ENCODE measurements at regions not wholly inside any gene's neighbourhood (a gene's known extent, or its start where the extent isn't known, plus 50 kb on each side); places are given as distances from the start of the nearest gene placed in this dataset.

GRCh38 chr6:8948733-8949132 lies 513.4 kb upstream of the SLC35B3 start:
- Histone ChIP-seq H2BK12ac (ENCODE audit: low read length) (no peak overlapping the region), H3K4me3 (ENCODE audit: low read depth, low read length) (no peak overlapping the region), H4K12ac (ENCODE audit: low read depth, low read length) (no peak overlapping the region), H3K9ac (ENCODE audit: low read length) (no peak overlapping the region), H3K4ac (ENCODE audit: low read depth, low read length) (no peak overlapping the region), H3K79me1 (ENCODE audit: low read length) (no peaks in the 10 kb centered on the region), H3K27me3 (ENCODE audit: insufficient read depth, low read length) (no peaks in the 10 kb centered on the region), H3K9me3 (ENCODE audit: insufficient read depth, low read depth, low read length) (no peaks in the 10 kb centered on the region), H3K18ac (ENCODE audit: low read length) (no peak overlapping the region), H2BK120ac (ENCODE audit: insufficient read depth, low read length, poor library complexity) (no peak overlapping the region), H3K23ac (ENCODE audit: low read length) (no peak overlapping the region), H3K79me2 (ENCODE audit: control insufficient read depth, insufficient read depth, low read length, poor library complexity) (no peaks in the 10 kb centered on the region), H4K91ac (ENCODE audit: low read depth, low read length) (no peak overlapping the region), H3K36me3 (ENCODE audit: control insufficient read depth in 1 of 2, insufficient read depth in 2 of 2, low read length in 2 of 2) (no peaks in the 10 kb centered on the region), H3K14ac (ENCODE audit: low read length) (no peak overlapping the region), H4K8ac (ENCODE audit: low read depth, low read length) (no peak overlapping the region), H3K4me1 (ENCODE audit: control insufficient read depth in 1 of 2, insufficient read depth in 2 of 2, low read length in 2 of 2) (no peaks in the 10 kb centered on the region), H3K4me2 (ENCODE audit: low read length) (no peak overlapping the region), H3K27ac (ENCODE audit: low read depth, low read length) (no peak overlapping the region), H2BK5ac (ENCODE audit: low read depth, low read length, poor library complexity) (no peak overlapping the region), H2AK5ac (ENCODE audit: low read length) (no peak overlapping the region), H2AFZ (ENCODE audit: insufficient read depth, low read length, poor library complexity) (no peak overlapping the region)
- WGBS (ENCODE audit: extremely low coverage, insufficient coverage, insufficient read length): no CpG with 5 or more reads among the region's 4 CpGs
- DNase-seq: no peak

GRCh38 chr6:8947900-8948299 lies 512.6 kb upstream of the SLC35B3 start:
- no CpG with 5 or more reads among the region's 4 CpGs for WGBS (ENCODE audit: extremely low coverage, insufficient coverage, insufficient read length)
- Histone ChIP-seq H3K18ac (ENCODE audit: low read length) (no peak overlapping the region), H3K9ac (ENCODE audit: low read length) (no peak overlapping the region), H4K91ac (ENCODE audit: low read depth, low read length) (no peak overlapping the region), H3K27me3 (ENCODE audit: insufficient read depth, low read length) (no peaks in the 10 kb centered on the region), H2AK5ac (ENCODE audit: low read length) (no peak overlapping the region), H3K79me1 (ENCODE audit: low read length) (no peaks in the 10 kb centered on the region), H2BK12ac (ENCODE audit: low read length) (no peak overlapping the region), H3K36me3 (ENCODE audit: control insufficient read depth in 1 of 2, insufficient read depth in 2 of 2, low read length in 2 of 2) (no peaks in the 10 kb centered on the region), H4K8ac (ENCODE audit: low read depth, low read length) (no peak overlapping the region), H2BK5ac (ENCODE audit: low read depth, low read length, poor library complexity) (no peak overlapping the region), H2BK120ac (ENCODE audit: insufficient read depth, low read length, poor library complexity) (no peak overlapping the region), H3K14ac (ENCODE audit: low read length) (no peak overlapping the region), H3K79me2 (ENCODE audit: control insufficient read depth, insufficient read depth, low read length, poor library complexity) (no peaks in the 10 kb centered on the region), H3K9me3 (ENCODE audit: insufficient read depth, low read depth, low read length) (no peaks in the 10 kb centered on the region), H3K27ac (ENCODE audit: low read depth, low read length) (no peak overlapping the region), H3K4me1 (ENCODE audit: control insufficient read depth in 1 of 2, insufficient read depth in 2 of 2, low read length in 2 of 2) (no peaks in the 10 kb centered on the region), H2AFZ (ENCODE audit: insufficient read depth, low read length, poor library complexity) (no peak overlapping the region), H4K12ac (ENCODE audit: low read depth, low read length) (no peak overlapping the region), H3K4me3 (ENCODE audit: low read depth, low read length) (no peak overlapping the region), H3K4me2 (ENCODE audit: low read length) (no peak overlapping the region), H3K23ac (ENCODE audit: low read length) (no peak overlapping the region), H3K4ac (ENCODE audit: low read depth, low read length) (no peak overlapping the region)
- DNase-seq: no peak

- H3K9me3 ChIP-seq (ENCODE audit: insufficient read depth, low read depth, low read length): no peaks in the 10 kb centered on the region
- H4K12ac ChIP-seq (ENCODE audit: low read depth, low read length): no peak overlapping the region
- H2BK5ac ChIP-seq (ENCODE audit: low read depth, low read length, poor library complexity): no peak overlapping the region
- H3K36me3 ChIP-seq (ENCODE audit: control insufficient read depth in 1 of 2, insufficient read depth in 2 of 2, low read length in 2 of 2): no peaks in the 10 kb centered on the region
- no peak overlapping the region for H3K4me3 ChIP-seq (ENCODE audit: low read depth, low read length)
- H2AFZ ChIP-seq (ENCODE audit: insufficient read depth, low read length, poor library complexity): no peak overlapping the region
- H3K14ac ChIP-seq (ENCODE audit: low read length): no peak overlapping the region
- H4K91ac ChIP-seq (ENCODE audit: low read depth, low read length): no peak overlapping the region
- no CpG with 5 or more reads among the region's 3 CpGs for WGBS (ENCODE audit: extremely low coverage, insufficient coverage, insufficient read length)
- no peaks in the 10 kb centered on the region for H3K79me2 ChIP-seq (ENCODE audit: control insufficient read depth, insufficient read depth, low read length, poor library complexity)
- no peak for DNase-seq
- no peak overlapping the region for H3K18ac ChIP-seq (ENCODE audit: low read length)
- H3K4me1 ChIP-seq (ENCODE audit: control insufficient read depth in 1 of 2, insufficient read depth in 2 of 2, low read length in 2 of 2): no peaks in the 10 kb centered on the region
- H2BK120ac ChIP-seq (ENCODE audit: insufficient read depth, low read length, poor library complexity): no peak overlapping the region
- H3K79me1 ChIP-seq (ENCODE audit: low read length): no peaks in the 10 kb centered on the region
- H3K4me2 ChIP-seq (ENCODE audit: low read length): no peak overlapping the region
- no peak overlapping the region for H3K9ac ChIP-seq (ENCODE audit: low read length)
- no peaks in the 10 kb centered on the region for H3K27me3 ChIP-seq (ENCODE audit: insufficient read depth, low read length)
- no peak overlapping the region for H4K8ac ChIP-seq (ENCODE audit: low read depth, low read length)
- no peak overlapping the region for H3K23ac ChIP-seq (ENCODE audit: low read length)
- no peak overlapping the region for H3K27ac ChIP-seq (ENCODE audit: low read depth, low read length)
- no peak overlapping the region for H2AK5ac ChIP-seq (ENCODE audit: low read length)
- H3K4ac ChIP-seq (ENCODE audit: low read depth, low read length): no peak overlapping the region
- H2BK12ac ChIP-seq (ENCODE audit: low read length): no peak overlapping the region
These were observed 509.2 kb upstream of the SLC35B3 start for GRCh38 chr6:8944548-8944947.

- Histone ChIP-seq H3K79me2 (ENCODE audit: control insufficient read depth, insufficient read depth, low read length, poor library complexity) (no peaks in the 10 kb centered on the region), H2AK5ac (ENCODE audit: low read length) (no peak overlapping the region), H2BK12ac (ENCODE audit: low read length) (no peak overlapping the region), H4K8ac (ENCODE audit: low read depth, low read length) (no peak overlapping the region), H2AFZ (ENCODE audit: insufficient read depth, low read length, poor library complexity) (no peak overlapping the region), H2BK5ac (ENCODE audit: low read depth, low read length, poor library complexity) (no peak overlapping the region), H3K4me2 (ENCODE audit: low read length) (no peak overlapping the region), H3K4me3 (ENCODE audit: low read depth, low read length) (no peak overlapping the region), H3K9ac (ENCODE audit: low read length) (no peak overlapping the region), H2BK120ac (ENCODE audit: insufficient read depth, low read length, poor library complexity) (no peak overlapping the region), H3K79me1 (ENCODE audit: low read length) (no peaks in the 10 kb centered on the region), H3K36me3 (ENCODE audit: control insufficient read depth in 1 of 2, insufficient read depth in 2 of 2, low read length in 2 of 2) (no peaks in the 10 kb centered on the region), H3K23ac (ENCODE audit: low read length) (no peak overlapping the region), H3K27me3 (ENCODE audit: insufficient read depth, low read length) (no peaks in the 10 kb centered on the region), H3K27ac (ENCODE audit: low read depth, low read length) (no peak overlapping the region), H4K12ac (ENCODE audit: low read depth, low read length) (no peak overlapping the region), H3K14ac (ENCODE audit: low read length) (no peak overlapping the region), H3K18ac (ENCODE audit: low read length) (no peak overlapping the region), H3K4ac (ENCODE audit: low read depth, low read length) (no peak overlapping the region), H3K4me1 (ENCODE audit: control insufficient read depth in 1 of 2, insufficient read depth in 2 of 2, low read length in 2 of 2) (no peaks in the 10 kb centered on the region), H4K91ac (ENCODE audit: low read depth, low read length) (no peak overlapping the region), H3K9me3 (ENCODE audit: insufficient read depth, low read depth, low read length) (no peaks in the 10 kb centered on the region)
- no peak for DNase-seq
- no CpG with 5 or more reads among the region's 3 CpGs for WGBS (ENCODE audit: extremely low coverage, insufficient coverage, insufficient read length)
These were observed 507.7 kb upstream of the SLC35B3 start for GRCh38 chr6:8943073-8943472.
